Breast epithelium (tissue), 3 donors: ENCODE measurements at regions not wholly inside any gene's neighbourhood (a gene's known extent, or its start where the extent isn't known, plus 50 kb on each side); places are given as distances from the start of the nearest gene placed in this dataset.

Experiments
- CTCF ChIP-seq, 3 donors: fragments of 450-650 bp; IDR thresholded peaks; one replicate each; pipeline ENCODE4 v1.5.1; 2016 to 2017; ENCODE audit warnings: antibody characterized with exemption in 3 of 3, mild to moderate bottlenecking in 3 of 3, moderate library complexity in 3 of 3
- POLR2A ChIP-seq: fragments of 450-650 bp; IDR thresholded peaks from one replicate; pipeline ENCODE4 v1.6.1; 2016; ENCODE audit warnings: antibody characterized with exemption, mild to moderate bottlenecking, moderate library complexity
- POLR2AphosphoS5 ChIP-seq, 3 donors: sonication (generic); formaldehyde crosslinking; IDR thresholded peaks; one replicate each; pipeline ENCODE4 v1.6.1; 2017; ENCODE audit warnings: antibody characterized with exemption in 3 of 3

DNA sequence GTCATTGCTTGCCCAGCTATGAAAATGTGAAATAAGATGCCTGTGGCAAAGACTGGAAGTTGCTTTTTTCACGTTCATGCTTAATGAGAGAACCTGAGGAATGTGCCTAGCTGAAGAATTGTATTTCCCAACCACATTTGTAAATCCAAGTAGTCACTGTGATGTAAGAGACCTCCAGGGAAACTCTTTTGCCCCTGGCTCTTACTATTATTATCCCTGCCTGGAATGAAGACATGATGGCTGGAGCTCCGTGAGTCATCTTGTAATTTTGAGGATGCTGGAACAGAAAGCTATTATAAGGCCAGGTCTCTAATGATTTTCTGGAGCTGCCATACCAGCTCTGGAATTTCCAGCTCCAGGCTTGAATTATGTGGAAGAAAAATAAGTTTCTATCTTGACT lies 894.3 kb downstream of the DIAPH3 start:
- TF ChIP-seq CTCF (IDR thresholded peaks at IDR 0.05) (no peak), POLR2A (no peak), POLR2AphosphoS5 (IDR thresholded peaks at IDR 0.05) (no peak)
